ENCODE measurements at regions not wholly inside any gene's neighbourhood (a gene's known extent, or its start where the extent isn't known, plus 50 kb on each side); places are given as distances from the start of the nearest gene placed in this dataset.

GRCh38 chr12:63394983-63395382, 244.0 kb upstream of the AVPR1A start:
- DNase-seq (ENCODE audit: insufficient read length, low spot score) (no peak), FAIRE-seq (no peak)
- no peak for TF ChIP-seq POLR2A (IDR thresholded peaks at IDR 0.05; ENCODE audit: low read depth, low read length)
- no peak for TF ChIP-seq POLR2AphosphoS5 (IDR thresholded peaks at IDR 0.05; ENCODE audit: low read depth, low read length)
- TF ChIP-seq TAF1 (IDR thresholded peaks at IDR 0.05; ENCODE audit: low read depth, low read length): no peak

DNA sequence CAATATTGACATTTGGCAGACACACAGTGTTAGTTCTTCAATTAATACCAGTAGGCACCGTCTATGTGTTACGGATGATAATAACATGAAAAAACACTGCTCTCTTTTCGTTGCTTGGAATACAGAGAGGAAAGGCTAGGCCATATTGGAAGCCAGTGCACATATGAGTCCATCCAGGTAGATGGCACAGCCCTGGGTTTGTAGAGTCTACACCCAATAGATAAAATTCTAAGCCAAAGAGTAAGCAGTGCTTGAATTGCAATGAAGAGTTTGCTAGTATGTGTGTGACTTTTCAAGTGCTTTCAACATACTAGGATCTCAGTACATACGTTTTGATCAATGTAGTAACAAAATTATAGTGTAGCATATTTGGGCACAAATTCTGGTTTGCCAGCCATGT, 243.3 kb upstream of the AVPR1A start:
- FAIRE-seq (no peak), DNase-seq (ENCODE audit: insufficient read length, low spot score) (no peak)

GRCh38 chr12:63389211-63389610, 238.2 kb upstream of the AVPR1A start:
- no peak for TF ChIP-seq POLR2AphosphoS5 (IDR thresholded peaks at IDR 0.05; ENCODE audit: low read depth, low read length)
- TF ChIP-seq POU2F2 (IDR thresholded peaks at IDR 0.05; ENCODE audit: low read depth, low read length): no peak
- TF ChIP-seq SPI1 (IDR thresholded peaks at IDR 0.05; ENCODE audit: low read depth, low read length): no peak
- no peak for TF ChIP-seq POLR2A (IDR thresholded peaks at IDR 0.05; ENCODE audit: low read depth, low read length)
- TF ChIP-seq TAF1 (IDR thresholded peaks at IDR 0.05; ENCODE audit: low read depth, low read length): no peak
- no peak for TF ChIP-seq PAX5 (IDR thresholded peaks at IDR 0.05; ENCODE audit: insufficient read depth, low read length, severe bottlenecking)
- no peak for FAIRE-seq
- DNase-seq (ENCODE audit: insufficient read length, low spot score): no peak

More for the DNA sequence above, 243.3 kb upstream of the AVPR1A start:
- TF ChIP-seq POLR2AphosphoS5 (IDR thresholded peaks at IDR 0.05; ENCODE audit: low read depth, low read length) (no peak), POLR2A (IDR thresholded peaks at IDR 0.05; ENCODE audit: low read depth, low read length) (no peak), SPI1 (IDR thresholded peaks at IDR 0.05; ENCODE audit: low read depth, low read length) (no peak), TAF1 (IDR thresholded peaks at IDR 0.05; ENCODE audit: low read depth, low read length) (no peak), POU2F2 (IDR thresholded peaks at IDR 0.05; ENCODE audit: low read depth, low read length) (no peak), PAX5 (IDR thresholded peaks at IDR 0.05; ENCODE audit: insufficient read depth, low read length, severe bottlenecking) (no peak)

DNA sequence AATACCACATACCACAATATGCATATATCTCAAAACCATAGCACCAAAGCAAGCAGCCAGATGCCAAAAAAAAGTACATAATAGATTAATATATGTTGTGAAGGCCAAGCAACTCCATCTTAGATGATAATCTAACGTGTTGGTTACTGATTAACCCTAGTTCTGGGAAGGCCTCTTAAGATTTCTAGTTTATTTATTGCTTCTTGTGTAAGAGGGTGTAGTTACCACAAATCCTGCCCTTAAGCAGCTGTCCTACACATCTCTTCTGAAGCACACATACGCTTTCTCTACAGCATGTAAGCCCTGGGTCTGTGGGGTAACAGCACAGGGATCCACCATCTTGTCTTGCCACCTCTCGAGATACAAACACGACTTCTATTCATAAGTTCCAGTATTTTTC, 236.8 kb upstream of the AVPR1A start:
- DNase-seq (ENCODE audit: insufficient read length, low spot score) (no peak), FAIRE-seq (no peak)
- TF ChIP-seq POLR2AphosphoS5 (IDR thresholded peaks at IDR 0.05; ENCODE audit: low read depth, low read length): no peak
- no peak for TF ChIP-seq TAF1 (IDR thresholded peaks at IDR 0.05; ENCODE audit: low read depth, low read length)
- no peak for TF ChIP-seq SPI1 (IDR thresholded peaks at IDR 0.05; ENCODE audit: low read depth, low read length)
- no peak for TF ChIP-seq PAX5 (IDR thresholded peaks at IDR 0.05; ENCODE audit: insufficient read depth, low read length, severe bottlenecking)

DNA sequence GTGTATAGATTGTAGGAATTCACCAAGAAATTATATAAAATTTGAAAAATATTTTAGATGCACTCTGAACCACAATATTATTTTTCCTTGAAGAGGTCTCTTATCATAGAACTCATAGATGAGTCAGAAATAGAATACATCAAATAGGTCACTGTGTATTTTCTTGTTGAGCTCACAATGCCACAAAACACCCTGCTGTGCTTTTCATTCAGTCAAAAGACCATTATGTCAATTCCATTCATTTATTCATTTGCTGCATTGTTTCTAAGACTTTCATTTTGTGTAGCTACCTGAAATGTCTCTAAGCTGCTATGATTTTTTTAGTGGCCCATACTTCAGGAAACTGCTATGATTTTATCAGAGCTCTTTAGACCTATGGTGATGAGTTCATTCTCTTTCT, 231.9 kb upstream of the AVPR1A start:
- FAIRE-seq: no peak
- DNase-seq (ENCODE audit: insufficient read length, low spot score): no peak
- no peak for TF ChIP-seq PAX5 (IDR thresholded peaks at IDR 0.05; ENCODE audit: insufficient read depth, low read length, severe bottlenecking)
- no peak for TF ChIP-seq SPI1 (IDR thresholded peaks at IDR 0.05; ENCODE audit: low read depth, low read length)
- no peak for TF ChIP-seq POLR2AphosphoS5 (IDR thresholded peaks at IDR 0.05; ENCODE audit: low read depth, low read length)
- no peak for TF ChIP-seq TAF1 (IDR thresholded peaks at IDR 0.05; ENCODE audit: low read depth, low read length)
- TF ChIP-seq POU2F2 (IDR thresholded peaks at IDR 0.05; ENCODE audit: low read depth, low read length): no peak
- TF ChIP-seq POLR2A (IDR thresholded peaks at IDR 0.05; ENCODE audit: low read depth, low read length): no peak

GRCh38 chr12:63362791-63363190, 211.8 kb upstream of the AVPR1A start:
- no peak for FAIRE-seq
- DNase-seq (ENCODE audit: insufficient read length, low spot score): no peak
- TF ChIP-seq TAF1 (IDR thresholded peaks at IDR 0.05; ENCODE audit: low read depth, low read length) (no peak), POU2F2 (IDR thresholded peaks at IDR 0.05; ENCODE audit: low read depth, low read length) (no peak), POLR2AphosphoS5 (IDR thresholded peaks at IDR 0.05; ENCODE audit: low read depth, low read length) (no peak), SPI1 (IDR thresholded peaks at IDR 0.05; ENCODE audit: low read depth, low read length) (no peak), PAX5 (IDR thresholded peaks at IDR 0.05; ENCODE audit: insufficient read depth, low read length, severe bottlenecking) (no peak), POLR2A (IDR thresholded peaks at IDR 0.05; ENCODE audit: low read depth, low read length) (no peak)

- no peak for TF ChIP-seq PAX5 (IDR thresholded peaks at IDR 0.05; ENCODE audit: insufficient read depth, low read length, severe bottlenecking)
- TF ChIP-seq POLR2A (IDR thresholded peaks at IDR 0.05; ENCODE audit: low read depth, low read length): no peak
- TF ChIP-seq POLR2AphosphoS5 (IDR thresholded peaks at IDR 0.05; ENCODE audit: low read depth, low read length): no peak
- TF ChIP-seq SPI1 (IDR thresholded peaks at IDR 0.05; ENCODE audit: low read depth, low read length): no peak
- TF ChIP-seq POU2F2 (IDR thresholded peaks at IDR 0.05; ENCODE audit: low read depth, low read length): no peak
- no peak for TF ChIP-seq TAF1 (IDR thresholded peaks at IDR 0.05; ENCODE audit: low read depth, low read length)
- no peak for FAIRE-seq
- DNase-seq (ENCODE audit: insufficient read length, low spot score): no peak
These were observed 211.2 kb upstream of the AVPR1A start for GRCh38 chr12:63362166-63362565.

DNA sequence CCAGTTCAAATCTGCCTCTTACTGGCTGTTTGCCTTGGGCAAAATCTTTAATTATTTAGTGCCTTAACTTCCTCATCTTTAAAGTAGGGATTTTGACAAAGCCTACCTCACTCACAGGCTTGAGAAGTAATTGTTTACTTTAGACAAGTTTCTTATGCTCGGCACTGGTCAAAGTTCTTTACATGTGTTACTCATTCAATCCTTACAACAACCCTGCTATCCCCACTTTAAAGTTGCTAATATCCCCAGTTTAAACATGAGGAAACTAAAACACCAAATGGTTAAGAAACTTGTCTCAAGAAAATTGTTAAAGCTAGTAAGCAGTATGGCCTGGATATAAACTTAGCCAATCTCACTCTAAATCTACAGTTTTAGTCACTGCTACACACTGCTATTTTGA, 204.0 kb upstream of the AVPR1A start:
- FAIRE-seq: no peak
- TF ChIP-seq TAF1 (IDR thresholded peaks at IDR 0.05; ENCODE audit: low read depth, low read length) (no peak), POLR2AphosphoS5 (IDR thresholded peaks at IDR 0.05; ENCODE audit: low read depth, low read length) (no peak), POLR2A (IDR thresholded peaks at IDR 0.05; ENCODE audit: low read depth, low read length) (no peak), PAX5 (IDR thresholded peaks at IDR 0.05; ENCODE audit: insufficient read depth, low read length, severe bottlenecking) (no peak), SPI1 (IDR thresholded peaks at IDR 0.05; ENCODE audit: low read depth, low read length) (no peak), POU2F2 (IDR thresholded peaks at IDR 0.05; ENCODE audit: low read depth, low read length) (no peak)

DNA sequence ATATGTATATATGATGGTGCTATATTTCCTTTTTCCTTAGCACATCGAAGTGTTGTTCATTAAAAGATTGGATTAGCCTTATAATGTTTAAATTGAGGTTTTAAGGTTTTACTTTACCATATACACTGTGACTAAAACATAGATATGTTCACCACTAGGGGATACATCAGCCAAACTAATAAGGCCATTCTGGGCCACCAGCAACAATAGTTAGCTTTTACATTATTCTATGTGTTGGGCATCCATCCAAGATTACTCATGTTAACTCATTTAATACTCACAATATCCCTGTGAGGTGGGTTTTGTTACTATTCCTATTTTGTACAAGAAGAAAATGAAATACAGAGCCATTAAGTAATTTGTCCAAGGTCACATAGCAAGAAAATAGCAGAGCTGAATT, 202.6 kb upstream of the AVPR1A start:
- no peak for FAIRE-seq
- DNase-seq (ENCODE audit: insufficient read length, low spot score): no peak
- TF ChIP-seq POLR2AphosphoS5 (IDR thresholded peaks at IDR 0.05; ENCODE audit: low read depth, low read length) (no peak), POLR2A (IDR thresholded peaks at IDR 0.05; ENCODE audit: low read depth, low read length) (no peak), TAF1 (IDR thresholded peaks at IDR 0.05; ENCODE audit: low read depth, low read length) (no peak), POU2F2 (IDR thresholded peaks at IDR 0.05; ENCODE audit: low read depth, low read length) (no peak), PAX5 (IDR thresholded peaks at IDR 0.05; ENCODE audit: insufficient read depth, low read length, severe bottlenecking) (no peak), SPI1 (IDR thresholded peaks at IDR 0.05; ENCODE audit: low read depth, low read length) (no peak)

More for the DNA sequence above, 204.0 kb upstream of the AVPR1A start:
- no peak for DNase-seq (ENCODE audit: insufficient read length, low spot score)

DNA sequence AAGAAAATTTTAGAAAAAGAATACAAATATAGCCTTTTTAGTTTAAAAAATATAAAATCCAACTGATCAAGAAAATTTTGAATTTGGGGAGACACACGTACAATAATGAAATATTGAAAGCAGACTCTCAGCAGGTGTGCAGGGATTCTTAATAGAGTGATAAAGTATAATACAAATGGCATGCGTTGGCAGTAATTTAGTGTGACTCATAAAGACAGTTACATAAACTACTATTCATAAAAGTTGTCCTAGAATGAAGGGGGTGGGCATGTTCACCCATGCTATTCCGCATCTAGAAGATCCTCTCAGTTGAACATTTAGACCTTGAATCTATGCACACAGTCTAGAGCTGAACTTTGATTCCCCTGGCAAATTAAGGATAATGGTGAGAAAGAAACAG, 200.4 kb upstream of the AVPR1A start:
- FAIRE-seq: no peak
- no peak for DNase-seq (ENCODE audit: insufficient read length, low spot score)
- TF ChIP-seq POLR2AphosphoS5 (IDR thresholded peaks at IDR 0.05; ENCODE audit: low read depth, low read length) (no peak), SPI1 (IDR thresholded peaks at IDR 0.05; ENCODE audit: low read depth, low read length) (no peak), TAF1 (IDR thresholded peaks at IDR 0.05; ENCODE audit: low read depth, low read length) (no peak), POU2F2 (IDR thresholded peaks at IDR 0.05; ENCODE audit: low read depth, low read length) (no peak), PAX5 (IDR thresholded peaks at IDR 0.05; ENCODE audit: insufficient read depth, low read length, severe bottlenecking) (no peak), POLR2A (IDR thresholded peaks at IDR 0.05; ENCODE audit: low read depth, low read length) (no peak)

All from GM12891 (cell line).